HepG2 (cell line): ENCODE measurements at regions not wholly inside any gene's neighbourhood (a gene's known extent, or its start where the extent isn't known, plus 50 kb on each side); places are given as distances from the start of the nearest gene placed in this dataset.

Experiments used
- ATAC-seq: fragments of 200-7000 bp; cut with Tn5 transposase; 3 replicates; pipeline ENCODE4 v1.9.1; 2020; ENCODE audit warnings: mild to moderate bottlenecking, moderate library complexity
- BruUV-seq: library from RNA; stranded (reverse); fragments of 400-500 nt; replicated peaks from 2 replicates; lab custom pipeline; 2021; lab: Mats Ljungman, UMichigan
- CTCF ChIA-PET: fragments of 300-600 bp; formaldehyde crosslinking; extraction: SDS; loops from one replicate; lab custom pipeline; 2021; ENCODE audit warnings: low total read pairs, inconsistent platforms, low intra/inter-chr PET ratio; lab: Yijun Ruan, JAX
- POLR2A ChIA-PET: fragments of 350-600 bp; sonication (Branson Sonifier 250); formaldehyde crosslinking; loops from one replicate; lab custom pipeline; 2020; ENCODE audit warnings: antibody characterized with exemption, inconsistent platforms; lab: Yijun Ruan, JAX
- DNase-seq: peaks from one replicate; pipeline ENCODE4 v3.0.0-alpha.2; 2015; ENCODE audit warnings: low spot score
- FAIRE-seq: peaks from 3 replicates; lab custom pipeline; 2011; peaks lifted over from hg19 to GRCh38; lab: Jason Lieb, UNC
- H2AFZ ChIP-seq: one replicate; pipeline ENCODE4 v1.6.1; 2011; ENCODE audit warnings: low read length, inconsistent platforms
- H3K27ac ChIP-seq: fragments of 300-600 bp; 3 replicates; pipeline ENCODE4 v1.8.0; 2011; ENCODE audit warnings: mixed run types, mild to moderate bottlenecking, mixed read lengths, low read length, inconsistent platforms; ENCODE audit not compliant: insufficient read depth; ENCODE audit errors: extremely low read length
- H3K27me3 ChIP-seq, 2 experiments: fragments of 200-600 bp in 1 of 2; 2 replicates in 1 of 2; 3 replicates in 1 of 2; pipeline versions ENCODE4 v1.6.0 to v1.8.0; 2011; ENCODE audit warnings: low read length in 2 of 2, mild to moderate bottlenecking in 2 of 2, moderate library complexity in 2 of 2, inconsistent platforms in 1 of 2; ENCODE audit not compliant: insufficient read depth in 2 of 2, control insufficient read depth in 1 of 2
- H3K36me3 ChIP-seq, 2 experiments: fragments of 200-600 bp in 1 of 2; replicated peaks in 1 of 2; 2 replicates in 1 of 2; 3 replicates in 1 of 2; pipeline versions ENCODE4 v1.5.1 to v1.8.0; 2011; ENCODE audit warnings: low read length in 2 of 2, inconsistent platforms in 1 of 2; ENCODE audit not compliant: insufficient read depth in 2 of 2, control insufficient read depth in 1 of 2
- H3K4me1 ChIP-seq: 2 replicates; pipeline ENCODE4 v1.5.1; 2012; ENCODE audit warnings: low read length, inconsistent platforms; ENCODE audit not compliant: insufficient read depth
- H3K4me2 ChIP-seq: 2 replicates; pipeline ENCODE4 v1.6.0; 2011; ENCODE audit warnings: low read depth, low read length, inconsistent platforms
- H3K4me3 ChIP-seq, 3 experiments: fragments of 200-600 bp in 1 of 3; sonication (generic), shearing (Covaris generic) in 1 of 3; replicated peaks in 1 of 3; 2 replicates each; pipeline ENCODE4 v1.5.1; 2011 to 2016; ENCODE audit warnings: low read length in 3 of 3, inconsistent platforms in 2 of 3, low read depth in 2 of 3, mild to moderate bottlenecking in 2 of 3, control low read depth in 1 of 3, mixed read lengths in 1 of 3; ENCODE audit not compliant: insufficient read depth in 1 of 3
- H3K79me2 ChIP-seq: one replicate; pipeline ENCODE4 v1.6.1; 2011; ENCODE audit warnings: low read length, inconsistent platforms; ENCODE audit not compliant: insufficient read depth
- H3K9ac ChIP-seq: 2 replicates; pipeline ENCODE4 v1.6.0; 2011; ENCODE audit warnings: mild to moderate bottlenecking, low read depth, low read length, inconsistent platforms; ENCODE audit not compliant: insufficient read depth
- H3K9me3 ChIP-seq: 2 replicates; pipeline ENCODE4 v1.5.1; 2012; ENCODE audit warnings: mild to moderate bottlenecking, low read length
- H4K20me1 ChIP-seq: 2 replicates; pipeline ENCODE4 v1.6.0; 2011; ENCODE audit warnings: inconsistent platforms, mild to moderate bottlenecking, low read length, moderate library complexity; ENCODE audit not compliant: insufficient read depth
- BORCS8-MEF2B ChIP-seq: sonication (generic); formaldehyde crosslinking; IDR thresholded peaks from 2 replicates; pipeline ENCODE4 v1.8.0; 2022; ENCODE audit warnings: mild to moderate bottlenecking, missing genetic modification reagents
- JARID2 ChIP-seq: sonication (generic); formaldehyde crosslinking; IDR thresholded peaks from 2 replicates; pipeline ENCODE4 v1.8.1; 2023; ENCODE audit warnings: missing genetic modification reagents, inconsistent platforms; ENCODE audit not compliant: insufficient replicate concordance
- KLF13 ChIP-seq: sonication (generic); formaldehyde crosslinking; IDR thresholded peaks from 2 replicates; pipeline ENCODE4 v1.4.0; 2020; ENCODE audit warnings: mild to moderate bottlenecking, missing genetic modification reagents
- NFYC ChIP-seq: IDR thresholded peaks from 2 replicates; pipeline ENCODE4 v1.6.1; 2016; ENCODE audit warnings: missing genetic modification reagents, missing compliant biosample characterization
- PLRG1 ChIP-seq: fragments of 450-650 bp; conservative IDR thresholded peaks from 2 replicates; pipeline ENCODE4 v1.6.1; 2016
- ZEB1 ChIP-seq: IDR thresholded peaks from 2 replicates; pipeline ENCODE4 v1.6.1; 2012; ENCODE audit warnings: mild to moderate bottlenecking, low read depth, inconsistent platforms; ENCODE audit not compliant: insufficient replicate concordance
- ZFP36L2 ChIP-seq: sonication (generic); formaldehyde crosslinking; IDR thresholded peaks from 2 replicates; pipeline ENCODE4 v1.4.0; 2020; ENCODE audit warnings: missing genetic modification reagents
- ZNF205 ChIP-seq: IDR thresholded peaks from 2 replicates; pipeline ENCODE4 v1.6.1; 2018; ENCODE audit warnings: missing biosample characterization, missing genetic modification reagents
- ZNF768 ChIP-seq: sonication (generic); formaldehyde crosslinking; IDR thresholded peaks from 2 replicates; pipeline ENCODE4 v1.4.0; 2020; ENCODE audit warnings: missing genetic modification reagents
- ZZZ3 ChIP-seq: sonication (generic); formaldehyde crosslinking; IDR thresholded peaks from 2 replicates; pipeline ENCODE4 v1.4.0; 2020; ENCODE audit warnings: missing genetic modification reagents, mild to moderate bottlenecking, borderline replicate concordance
- WGBS: methylation state at CpG from one replicate; pipeline ENCODE4 v1.1.6; 2017; ENCODE audit warnings: low lambda C conversion rate; 5-methylcytosine and 5-hydroxymethylcytosine counted together
- in situ Hi-C: cut with HindIII; loops from 2 replicates; pipeline ENCODE4 v1.10.0; 2017; ENCODE audit warnings: low pct_unique_long_range_greater_than_20kb; ENCODE audit not compliant: extremely low pct_ligation_motif_present
- intact Hi-C: fragments of 100-400 bp; cut with micrococcal nuclease; formaldehyde crosslinking; loops from one replicate; pipeline ENCODE4 v1.10.0; 2022; ENCODE audit not compliant: unreplicated experiment
- TF ChIP-seq, protein P1 (sequence below): sonication (generic); formaldehyde crosslinking; IDR thresholded peaks from 2 replicates; pipeline ENCODE4 v1.5.0; 2020; ENCODE audit warnings: missing genetic modification reagents, mild to moderate bottlenecking, borderline replicate concordance
- TF ChIP-seq, protein P2 (sequence below): sonication (generic); formaldehyde crosslinking; conservative IDR thresholded peaks from 2 replicates; pipeline ENCODE4 v1.8.1; 2023; ENCODE audit warnings: missing genetic modification reagents
- TF ChIP-seq, protein P3 (sequence below): sonication (generic); formaldehyde crosslinking; IDR thresholded peaks from 2 replicates; pipeline ENCODE4 v1.8.1; 2023; ENCODE audit warnings: mild to moderate bottlenecking, moderate library complexity, missing genetic modification reagents
- TF ChIP-seq, protein P4 (sequence below): sonication (generic); formaldehyde crosslinking; IDR thresholded peaks from 2 replicates; pipeline ENCODE4 v1.4.0; 2020; ENCODE audit warnings: missing genetic modification reagents

DNA sequence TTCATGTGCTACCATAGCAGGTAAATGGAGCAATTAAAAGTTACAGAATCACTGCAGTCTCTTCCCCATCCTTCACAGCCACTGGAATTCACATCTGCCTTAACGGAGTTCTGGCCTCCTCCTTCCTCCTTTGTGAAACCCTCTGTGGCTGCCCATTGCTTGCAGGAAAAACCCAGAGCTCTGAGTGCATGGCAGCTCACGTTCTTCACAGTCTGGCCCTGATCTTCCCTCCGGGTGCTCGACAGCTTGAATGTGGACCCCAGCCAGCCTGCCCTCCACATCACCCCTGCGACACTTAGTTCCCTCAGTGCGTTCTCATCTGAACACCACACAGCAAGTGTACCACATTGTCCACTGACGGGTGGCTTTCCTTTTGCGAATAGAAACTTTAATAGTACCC is 63.2 kb upstream of the RUFY1 start (continued):
- TF ChIP-seq, protein P1, sequence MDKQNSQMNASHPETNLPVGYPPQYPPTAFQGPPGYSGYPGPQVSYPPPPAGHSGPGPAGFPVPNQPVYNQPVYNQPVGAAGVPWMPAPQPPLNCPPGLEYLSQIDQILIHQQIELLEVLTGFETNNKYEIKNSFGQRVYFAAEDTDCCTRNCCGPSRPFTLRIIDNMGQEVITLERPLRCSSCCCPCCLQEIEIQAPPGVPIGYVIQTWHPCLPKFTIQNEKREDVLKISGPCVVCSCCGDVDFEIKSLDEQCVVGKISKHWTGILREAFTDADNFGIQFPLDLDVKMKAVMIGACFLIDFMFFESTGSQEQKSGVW (CRISPR knock-in tag) = no peak
- TF ChIP-seq JARID2 (CRISPR knock-in tag) = no peak
- TF ChIP-seq, protein P2, sequence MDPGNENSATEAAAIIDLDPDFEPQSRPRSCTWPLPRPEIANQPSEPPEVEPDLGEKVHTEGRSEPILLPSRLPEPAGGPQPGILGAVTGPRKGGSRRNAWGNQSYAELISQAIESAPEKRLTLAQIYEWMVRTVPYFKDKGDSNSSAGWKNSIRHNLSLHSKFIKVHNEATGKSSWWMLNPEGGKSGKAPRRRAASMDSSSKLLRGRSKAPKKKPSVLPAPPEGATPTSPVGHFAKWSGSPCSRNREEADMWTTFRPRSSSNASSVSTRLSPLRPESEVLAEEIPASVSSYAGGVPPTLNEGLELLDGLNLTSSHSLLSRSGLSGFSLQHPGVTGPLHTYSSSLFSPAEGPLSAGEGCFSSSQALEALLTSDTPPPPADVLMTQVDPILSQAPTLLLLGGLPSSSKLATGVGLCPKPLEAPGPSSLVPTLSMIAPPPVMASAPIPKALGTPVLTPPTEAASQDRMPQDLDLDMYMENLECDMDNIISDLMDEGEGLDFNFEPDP (CRISPR knock-in tag) = no peak

DNA sequence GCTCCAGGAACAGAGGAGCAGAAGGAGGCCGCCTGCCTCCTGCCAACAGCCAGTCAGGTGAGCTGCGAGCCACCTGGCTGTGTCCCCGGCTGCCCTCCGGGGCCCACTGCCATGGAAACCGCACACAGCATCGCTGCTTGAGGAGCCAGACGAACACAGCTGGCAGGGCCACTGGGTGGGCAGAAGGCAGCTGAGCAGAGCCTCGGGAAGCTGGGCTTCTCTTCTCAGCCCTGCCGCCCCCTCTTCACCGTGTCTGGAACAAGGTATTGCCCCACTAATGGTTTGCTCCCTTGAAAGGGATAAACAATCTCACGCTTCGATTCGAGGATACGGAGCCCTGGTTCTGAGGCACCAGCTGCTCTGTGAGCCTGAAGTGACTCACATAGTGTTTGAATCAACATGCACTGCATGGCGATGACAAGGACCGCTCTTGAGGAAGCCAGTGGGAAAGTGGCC is 63.7 kb upstream of the RUFY1 start:
- CTCF ChIA-PET = no interaction called here
- WGBS = 83% methylated on average over 1 of the region's 16 CpGs
- no peak overlapping the region for H2AFZ ChIP-seq
- TF ChIP-seq ZNF768 (CRISPR knock-in tag) (no peak), BORCS8-MEF2B (no peak), KLF13 (CRISPR knock-in tag) (no peak), ZZZ3 (no peak), ZNF205 (CRISPR knock-in tag) (no peak), ZEB1 (no peak), PLRG1 (no peak), ZFP36L2 (no peak), NFYC (CRISPR knock-in tag) (no peak)
- TF ChIP-seq, protein P3, sequence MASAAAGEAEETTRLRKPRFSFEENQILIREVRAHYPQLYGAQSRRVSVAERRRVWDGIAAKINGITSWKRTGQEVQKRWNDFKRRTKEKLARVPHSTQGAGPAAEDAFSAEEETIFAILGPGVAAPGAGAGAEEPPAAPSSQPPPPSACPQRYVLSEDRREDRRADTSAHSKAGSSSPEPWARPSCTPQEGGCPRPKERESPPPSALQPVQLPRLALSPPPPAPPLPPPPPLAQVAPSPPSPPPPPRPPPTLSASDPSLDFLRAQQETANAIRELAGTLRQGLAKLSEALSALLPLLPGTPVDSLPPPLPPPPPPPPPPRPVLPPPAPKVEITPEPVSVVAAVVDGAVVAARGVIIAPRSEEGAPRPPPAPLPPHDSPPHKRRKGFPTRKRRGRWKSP = no peak
- TF ChIP-seq, protein P4, sequence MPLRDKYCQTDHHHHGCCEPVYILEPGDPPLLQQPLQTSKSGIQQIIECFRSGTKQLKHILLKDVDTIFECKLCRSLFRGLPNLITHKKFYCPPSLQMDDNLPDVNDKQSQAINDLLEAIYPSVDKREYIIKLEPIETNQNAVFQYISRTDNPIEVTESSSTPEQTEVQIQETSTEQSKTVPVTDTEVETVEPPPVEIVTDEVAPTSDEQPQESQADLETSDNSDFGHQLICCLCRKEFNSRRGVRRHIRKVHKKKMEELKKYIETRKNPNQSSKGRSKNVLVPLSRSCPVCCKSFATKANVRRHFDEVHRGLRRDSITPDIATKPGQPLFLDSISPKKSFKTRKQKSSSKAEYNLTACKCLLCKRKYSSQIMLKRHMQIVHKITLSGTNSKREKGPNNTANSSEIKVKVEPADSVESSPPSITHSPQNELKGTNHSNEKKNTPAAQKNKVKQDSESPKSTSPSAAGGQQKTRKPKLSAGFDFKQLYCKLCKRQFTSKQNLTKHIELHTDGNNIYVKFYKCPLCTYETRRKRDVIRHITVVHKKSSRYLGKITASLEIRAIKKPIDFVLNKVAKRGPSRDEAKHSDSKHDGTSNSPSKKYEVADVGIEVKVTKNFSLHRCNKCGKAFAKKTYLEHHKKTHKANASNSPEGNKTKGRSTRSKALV (CRISPR knock-in tag) = no peak
- TF ChIP-seq, all 625 proteins: peak for 0
- no peak overlapping the region for H3K27ac ChIP-seq
- H3K36me3 ChIP-seq = no peaks in the 10 kb centered on the region
- in situ Hi-C loops = no loop called here
- no peaks in the 10 kb centered on the region for H4K20me1 ChIP-seq
- no peak overlapping the region for H3K9ac ChIP-seq
- POLR2A ChIA-PET = no interaction called here
- peaks cover 2 to 16% of the 10 kb centered on the region in 2 experiments; a peak in 2 of 5 replicates for H3K27me3 ChIP-seq
- H3K4me3 ChIP-seq = no peak overlapping the region
- H3K79me2 ChIP-seq = no peaks in the 10 kb centered on the region
- intact Hi-C loops = no loop called here
- DNase-seq = no peak
- no peak for ATAC-seq
- BruUV-seq = no TSS peak
- no peaks in the 10 kb centered on the region for H3K9me3 ChIP-seq
- no peak overlapping the region for H3K4me2 ChIP-seq
- FAIRE-seq = no peak
- H3K4me1 ChIP-seq = no peaks in the 10 kb centered on the region
